OCI-LY3 (cell line): ENCODE measurements at regions not wholly inside any gene's neighbourhood (a gene's known extent, or its start where the extent isn't known, plus 50 kb on each side); places are given as distances from the start of the nearest gene placed in this dataset.

ENCODE experiments used
- EZH2phosphoT487 ChIP-seq: fragments of 200-600 bp; shearing (Covaris generic); IDR thresholded peaks from 2 replicates; pipeline ENCODE4 v1.6.1; 2018; ENCODE audit warnings: antibody characterized with exemption, mixed run types, low read depth
- TF ChIP-seq, protein P1 (sequence below): fragments of 200-600, 300-600 bp; sonication (generic); IDR thresholded peaks from 2 replicates; pipeline ENCODE4 v1.5.1; 2014; ENCODE audit warnings: antibody characterized with exemption, low read length, low read depth

DNA sequence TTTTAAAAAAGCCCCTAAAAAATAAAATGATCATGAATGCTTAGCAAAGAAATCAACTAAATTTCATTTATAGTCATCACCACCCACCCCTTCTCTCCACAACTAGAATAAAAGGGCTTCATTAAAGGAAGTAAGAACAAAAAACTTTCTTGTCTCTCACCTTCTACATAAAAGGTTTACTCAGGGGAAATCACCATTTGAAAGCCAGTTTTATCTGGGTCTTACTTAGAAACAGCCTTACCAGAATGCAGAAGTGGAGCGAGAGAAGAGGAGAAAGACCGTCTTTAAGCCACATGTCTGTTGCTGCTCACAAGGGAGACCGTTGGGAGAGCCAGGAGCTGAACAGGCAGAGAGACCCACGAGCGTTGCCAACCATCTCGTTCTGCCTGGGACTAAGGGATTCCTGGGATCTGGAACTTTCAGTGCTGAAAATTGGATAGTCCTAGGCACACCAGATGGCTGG is 350.1 kb upstream of the PROK2 start:
- TF ChIP-seq, protein P1, sequence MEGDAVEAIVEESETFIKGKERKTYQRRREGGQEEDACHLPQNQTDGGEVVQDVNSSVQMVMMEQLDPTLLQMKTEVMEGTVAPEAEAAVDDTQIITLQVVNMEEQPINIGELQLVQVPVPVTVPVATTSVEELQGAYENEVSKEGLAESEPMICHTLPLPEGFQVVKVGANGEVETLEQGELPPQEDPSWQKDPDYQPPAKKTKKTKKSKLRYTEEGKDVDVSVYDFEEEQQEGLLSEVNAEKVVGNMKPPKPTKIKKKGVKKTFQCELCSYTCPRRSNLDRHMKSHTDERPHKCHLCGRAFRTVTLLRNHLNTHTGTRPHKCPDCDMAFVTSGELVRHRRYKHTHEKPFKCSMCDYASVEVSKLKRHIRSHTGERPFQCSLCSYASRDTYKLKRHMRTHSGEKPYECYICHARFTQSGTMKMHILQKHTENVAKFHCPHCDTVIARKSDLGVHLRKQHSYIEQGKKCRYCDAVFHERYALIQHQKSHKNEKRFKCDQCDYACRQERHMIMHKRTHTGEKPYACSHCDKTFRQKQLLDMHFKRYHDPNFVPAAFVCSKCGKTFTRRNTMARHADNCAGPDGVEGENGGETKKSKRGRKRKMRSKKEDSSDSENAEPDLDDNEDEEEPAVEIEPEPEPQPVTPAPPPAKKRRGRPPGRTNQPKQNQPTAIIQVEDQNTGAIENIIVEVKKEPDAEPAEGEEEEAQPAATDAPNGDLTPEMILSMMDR, result no peak
- TF ChIP-seq EZH2phosphoT487, result no peak
